ENCODE measurements at regions not wholly inside any gene's neighbourhood (a gene's known extent, or its start where the extent isn't known, plus 50 kb on each side); places are given as distances from the start of the nearest gene placed in this dataset.
"Not testable (repeated sequence)": the region's sequence is repeated elsewhere in the genome, so short reads cannot be mapped to it uniquely, and the experiment has no call there.

- TF ChIP-seq POLR2A (IDR thresholded peaks at IDR 0.05); CTCF (IDR thresholded peaks at IDR 0.05 in 4 of 5, conservative IDR thresholded peaks at IDR 0.05 in 1 of 5): not testable (repeated sequence)
These were observed 52.6 kb upstream of the ZPLD1 start for GRCh38 chr3:102382201-102382600.

Data from gastrocnemius medialis (tissue), 4 donors.